GM12872 (cell line): ENCODE measurements at regions not wholly inside any gene's neighbourhood (a gene's known extent, or its start where the extent isn't known, plus 50 kb on each side); places are given as distances from the start of the nearest gene placed in this dataset.

ENCODE experiments used
- CTCF ChIP-seq: IDR thresholded peaks from 3 replicates; pipeline ENCODE4 v1.5.1; 2011; ENCODE audit warnings: low read depth, mild to moderate bottlenecking, low read length, moderate library complexity; ENCODE audit not compliant: insufficient read depth

- no peak for TF ChIP-seq CTCF
Observed at GRCh38 chr2:78162202-78162601, 640.0 kb upstream of the LRRTM4 start.

DNA sequence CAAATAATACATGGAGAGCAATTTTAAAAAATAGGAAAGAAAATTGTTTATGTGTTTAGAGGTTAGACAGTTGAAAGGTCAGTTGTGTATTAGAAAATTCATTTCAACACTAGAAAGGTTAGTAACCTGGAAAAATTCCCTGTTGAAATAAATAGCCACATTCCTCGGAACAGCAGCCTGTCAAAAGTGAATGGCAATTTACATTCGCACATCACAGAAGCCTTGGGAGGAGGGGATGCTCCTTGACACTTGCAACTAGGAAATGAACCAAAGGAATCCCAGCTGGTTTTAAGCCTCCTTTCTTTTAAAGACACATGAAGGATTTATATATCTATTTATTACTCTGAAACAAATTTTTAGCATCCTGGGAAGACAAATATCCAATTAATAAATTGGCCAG, 653.5 kb upstream of the LRRTM4 start:
- no peak for TF ChIP-seq CTCF

DNA sequence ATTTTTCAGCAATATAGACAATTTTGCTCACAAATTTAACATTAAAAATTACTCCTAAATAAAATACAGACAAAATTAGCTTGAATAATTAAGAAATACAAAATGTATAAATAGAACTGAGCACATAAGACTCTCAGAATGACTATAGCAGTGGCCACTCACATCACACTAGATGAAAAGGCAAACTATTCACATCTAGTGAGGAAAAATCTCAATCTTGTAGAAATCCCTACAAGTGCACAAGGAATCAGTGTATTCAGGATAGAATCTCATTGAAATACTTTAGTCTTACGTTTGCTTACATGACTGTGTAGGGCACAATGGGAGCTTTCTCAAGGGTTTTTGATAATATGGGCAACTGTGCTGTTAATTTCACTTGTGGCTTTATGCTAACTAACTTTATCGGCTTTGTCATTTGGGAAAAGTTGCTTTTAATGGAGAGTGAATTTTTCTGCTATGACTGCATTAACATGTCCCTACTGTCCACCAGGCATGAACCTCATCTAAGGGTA, 678.9 kb upstream of the LRRTM4 start:
- no peak for TF ChIP-seq CTCF

DNA sequence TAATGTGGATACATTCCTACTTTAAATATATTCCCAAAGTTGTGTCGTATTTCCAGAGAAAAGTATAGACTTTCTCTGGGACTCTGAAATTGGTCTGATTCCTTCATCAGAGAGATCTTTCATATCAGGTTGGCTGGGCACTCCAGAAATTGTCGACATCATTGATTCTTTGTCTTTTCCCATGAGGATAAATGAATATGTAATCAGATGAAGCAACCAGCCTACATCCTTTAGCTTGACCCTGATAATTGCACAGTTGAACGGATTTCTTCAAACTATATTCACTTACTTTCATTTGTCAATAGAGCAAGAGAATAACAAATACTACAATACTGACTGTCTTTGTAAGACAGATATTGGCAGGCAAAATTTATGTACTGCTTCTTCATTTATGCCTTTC, 680.2 kb upstream of the LRRTM4 start:
- no peak for TF ChIP-seq CTCF

DNA sequence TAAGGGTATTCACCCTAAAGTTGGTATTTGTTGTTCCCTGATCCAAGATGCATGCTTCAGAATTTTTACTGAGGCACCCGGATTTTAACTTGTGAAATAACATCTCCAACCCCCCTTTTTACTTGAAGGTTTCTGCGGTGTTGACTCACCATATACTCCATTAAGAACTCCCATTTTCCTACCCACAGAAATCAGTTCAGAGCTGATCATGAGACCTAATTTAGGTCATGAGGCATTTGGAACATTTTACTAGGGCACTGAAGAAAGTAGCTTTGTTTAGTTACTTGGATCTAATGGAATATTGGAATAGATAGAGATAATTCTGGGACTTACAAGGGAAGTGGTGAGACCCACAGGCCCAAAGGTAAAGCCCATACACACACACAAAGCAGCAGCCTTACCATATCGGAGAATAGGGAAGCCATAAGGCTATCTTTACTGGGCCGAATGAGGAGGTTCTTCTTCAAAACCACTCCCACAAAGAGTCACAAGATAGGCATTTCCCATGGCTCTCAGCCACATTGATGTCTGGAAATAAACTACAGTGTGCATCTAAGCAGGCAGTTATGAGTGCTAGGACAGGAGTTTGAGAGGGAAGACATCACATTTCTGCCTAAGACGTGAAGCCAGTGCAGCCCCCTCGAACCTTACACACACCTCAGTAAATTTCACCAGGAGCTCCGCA, 681.0 kb upstream of the LRRTM4 start:
- TF ChIP-seq CTCF: no peak

DNA sequence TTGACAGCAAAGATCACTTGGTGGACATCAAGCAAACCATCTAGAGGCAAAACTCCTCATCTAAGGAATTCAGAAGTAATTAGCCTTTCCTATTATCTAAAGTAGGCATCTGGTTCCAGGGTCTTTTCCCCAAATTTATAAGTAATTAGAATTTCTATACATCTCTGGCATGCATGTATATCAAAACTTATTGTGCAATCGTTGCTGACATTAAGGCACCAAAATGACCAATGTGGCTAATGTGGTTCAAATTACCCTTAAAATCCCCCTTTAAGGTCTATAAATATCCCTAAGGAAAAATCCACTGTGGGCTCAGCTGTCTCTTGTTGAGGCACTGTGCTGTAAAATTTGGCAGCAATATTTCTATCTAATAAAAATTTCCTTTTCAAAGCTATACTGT, 695.9 kb upstream of the LRRTM4 start:
- no peak for TF ChIP-seq CTCF

- no peak for TF ChIP-seq CTCF
Observed at GRCh38 chr2:78237704-78238103, 715.5 kb upstream of the LRRTM4 start.
